Astrocyte of the cerebellum (primary cell): ENCODE measurements at regions not wholly inside any gene's neighbourhood (a gene's known extent, or its start where the extent isn't known, plus 50 kb on each side); places are given as distances from the start of the nearest gene placed in this dataset.
A peak's percentile ranks its signal among the peaks of the same experiment; 100 is the strongest.

Experiments
- DNase-seq: peaks from one replicate; pipeline ENCODE4 v3.0.0-alpha.2; 2011; ENCODE audit warnings: low read depth
- H3K4me3 ChIP-seq: 2 replicates; pipeline ENCODE4 v1.5.1; 2011; ENCODE audit warnings: mild to moderate bottlenecking, low read depth, low read length, moderate library complexity
- in situ Hi-C: cut with HindIII; loops from 2 replicates; pipeline ENCODE4 v1.10.0; 2017; ENCODE audit warnings: low sequenced_read_pairs
- TF ChIP-seq, protein P1 (sequence below): IDR thresholded peaks from 2 replicates; pipeline ENCODE4 v1.5.1; 2012; ENCODE audit warnings: low read length, low read depth, moderate library complexity, mild to moderate bottlenecking; ENCODE audit errors: missing control alignments

DNA sequence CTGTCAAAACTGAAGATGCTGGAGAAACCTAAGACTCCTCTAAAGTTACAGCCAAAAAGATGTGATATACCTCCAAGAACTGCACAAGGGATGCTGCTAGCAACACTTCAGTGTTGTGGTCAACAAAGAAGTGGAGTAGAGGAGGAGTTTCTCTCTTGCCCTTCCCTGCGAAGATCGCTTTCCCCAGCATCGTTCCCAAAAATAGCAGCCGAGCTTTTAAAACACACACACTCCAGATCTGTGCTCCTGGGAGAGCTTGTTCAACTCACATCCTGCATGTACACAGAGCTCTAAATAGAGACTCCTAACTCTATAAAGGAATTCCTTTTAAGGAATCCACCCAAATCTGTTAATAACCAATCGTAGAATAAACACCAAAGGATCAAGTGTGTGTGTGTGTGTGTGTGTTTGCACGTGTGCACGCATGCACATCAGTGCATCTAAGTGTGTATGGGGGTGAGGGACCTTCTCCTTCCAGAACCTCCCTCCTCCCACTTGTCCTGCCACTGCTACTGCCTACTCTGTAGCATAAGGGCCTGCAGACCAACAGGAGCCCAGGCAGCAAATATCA lies 58.5 kb downstream of the PSMG1 start:
- in situ Hi-C loops = loop anchor here (5.0 kb wide), 1 partner anchor 97 kb away; no protein-coding TSS in a partner anchor
- H3K4me3 ChIP-seq = no peak overlapping the region
- TF ChIP-seq, protein P1, sequence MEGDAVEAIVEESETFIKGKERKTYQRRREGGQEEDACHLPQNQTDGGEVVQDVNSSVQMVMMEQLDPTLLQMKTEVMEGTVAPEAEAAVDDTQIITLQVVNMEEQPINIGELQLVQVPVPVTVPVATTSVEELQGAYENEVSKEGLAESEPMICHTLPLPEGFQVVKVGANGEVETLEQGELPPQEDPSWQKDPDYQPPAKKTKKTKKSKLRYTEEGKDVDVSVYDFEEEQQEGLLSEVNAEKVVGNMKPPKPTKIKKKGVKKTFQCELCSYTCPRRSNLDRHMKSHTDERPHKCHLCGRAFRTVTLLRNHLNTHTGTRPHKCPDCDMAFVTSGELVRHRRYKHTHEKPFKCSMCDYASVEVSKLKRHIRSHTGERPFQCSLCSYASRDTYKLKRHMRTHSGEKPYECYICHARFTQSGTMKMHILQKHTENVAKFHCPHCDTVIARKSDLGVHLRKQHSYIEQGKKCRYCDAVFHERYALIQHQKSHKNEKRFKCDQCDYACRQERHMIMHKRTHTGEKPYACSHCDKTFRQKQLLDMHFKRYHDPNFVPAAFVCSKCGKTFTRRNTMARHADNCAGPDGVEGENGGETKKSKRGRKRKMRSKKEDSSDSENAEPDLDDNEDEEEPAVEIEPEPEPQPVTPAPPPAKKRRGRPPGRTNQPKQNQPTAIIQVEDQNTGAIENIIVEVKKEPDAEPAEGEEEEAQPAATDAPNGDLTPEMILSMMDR = no peak
- no peak for DNase-seq

DNA sequence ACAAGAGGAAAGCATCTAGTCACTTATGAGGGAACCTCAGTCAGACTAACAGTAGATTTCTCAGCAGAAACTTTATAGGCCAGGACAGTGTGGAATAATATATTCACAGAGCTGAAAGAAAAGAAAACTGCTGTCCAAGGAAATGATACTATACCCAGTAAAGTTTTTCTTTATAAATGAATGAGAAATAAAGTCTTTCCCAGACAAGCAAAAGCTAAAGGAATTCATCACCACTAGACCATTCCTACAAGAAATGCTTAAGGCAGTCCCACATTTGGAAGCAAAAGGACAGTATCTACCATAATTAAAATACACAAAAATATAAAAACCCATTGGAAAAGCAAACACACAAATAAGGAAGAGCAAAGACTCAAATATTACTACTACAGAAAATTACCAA lies 59.9 kb downstream of the PSMG1 start:
- TF ChIP-seq, protein P1 = no peak
- in situ Hi-C loops = loop anchor here (5.0 kb wide), 1 partner anchor 96 kb away; no protein-coding TSS in a partner anchor
- no peak overlapping the region for H3K4me3 ChIP-seq
- no peak for DNase-seq

DNA sequence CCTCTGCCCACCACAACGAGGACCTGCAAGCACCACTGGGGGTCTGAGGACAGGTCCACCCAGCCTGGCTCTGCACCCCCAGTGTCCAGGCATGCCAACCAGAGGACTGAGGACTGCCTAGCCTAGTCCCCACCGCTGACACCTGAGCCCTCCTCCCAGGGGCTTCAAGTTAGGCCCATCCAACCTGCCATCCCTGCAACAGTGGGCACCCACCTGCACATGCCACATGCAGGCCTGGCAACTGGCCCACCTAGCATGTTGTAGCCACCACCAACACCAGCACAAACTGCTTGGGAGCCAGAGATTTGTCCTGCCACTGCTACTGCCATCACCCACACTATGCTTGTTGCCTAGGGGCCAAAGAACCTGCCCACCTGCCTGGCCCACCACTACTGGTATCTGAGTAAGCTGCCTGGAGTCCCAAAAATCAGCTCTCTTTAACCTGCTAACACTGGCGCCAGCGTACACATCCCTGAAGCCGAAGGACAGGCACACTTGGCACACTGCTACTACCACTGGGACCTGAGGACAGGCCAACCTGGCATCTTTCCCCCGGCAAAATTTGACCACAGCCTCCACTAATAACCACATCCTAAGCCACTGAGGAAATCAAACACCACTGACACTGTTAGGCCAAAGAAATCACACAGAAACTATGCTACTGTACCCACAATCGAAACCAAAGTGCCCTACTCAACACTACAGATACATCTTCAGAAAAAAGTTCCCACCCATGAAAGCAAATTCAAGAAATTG lies 61.5 kb downstream of the PSMG1 start:
- TF ChIP-seq, protein P1 = no peak
- in situ Hi-C loops = loop anchor here (5.0 kb wide), 1 partner anchor 94 kb away; no protein-coding TSS in a partner anchor
- H3K4me3 ChIP-seq = no peak overlapping the region
- peak; percentile 40 for DNase-seq

GRCh38 chr21:39120876-39121599 lies 62.2 kb downstream of the PSMG1 start:
- TF ChIP-seq, protein P1 = no peak
- DNase-seq = no peak
- in situ Hi-C loops = loop anchor here (5.0 kb wide), 1 partner anchor 94 kb away; no protein-coding TSS in a partner anchor
- no peak overlapping the region for H3K4me3 ChIP-seq

GRCh38 chr21:39119891-39120290 lies 63.4 kb downstream of the PSMG1 start:
- in situ Hi-C loops = loop anchor here (5.0 kb wide), 1 partner anchor 93 kb away; no protein-coding TSS in a partner anchor
- no peak overlapping the region for H3K4me3 ChIP-seq
- DNase-seq = no peak
- TF ChIP-seq, protein P1 = no peak

GRCh38 chr21:39118604-39119215 lies 64.5 kb downstream of the PSMG1 start:
- DNase-seq = no peak
- TF ChIP-seq, protein P1 = no peak
- no peak overlapping the region for H3K4me3 ChIP-seq
- in situ Hi-C loops = no loop called here
